GM12872 (cell line): ENCODE measurements at regions not wholly inside any gene's neighbourhood (a gene's known extent, or its start where the extent isn't known, plus 50 kb on each side); places are given as distances from the start of the nearest gene placed in this dataset.

Experiments
- CTCF ChIP-seq: IDR thresholded peaks from 3 replicates; pipeline ENCODE4 v1.5.1; 2011; ENCODE audit warnings: low read depth, mild to moderate bottlenecking, low read length, moderate library complexity; ENCODE audit not compliant: insufficient read depth

GRCh38 chr13:68257111-68257842 is 1027.1 kb upstream of the PCDH9 start:
- no peak for TF ChIP-seq CTCF

- no peak for TF ChIP-seq CTCF
These were observed 1024.0 kb upstream of the PCDH9 start for GRCh38 chr13:68254151-68254550.

GRCh38 chr13:68234274-68234673 is 1004.1 kb upstream of the PCDH9 start:
- 0 out of 3 replicates have a peak, but pooled peaks have one; percentile 12 for TF ChIP-seq CTCF

GRCh38 chr13:68232351-68233130 is 1002.4 kb upstream of the PCDH9 start:
- no peak for TF ChIP-seq CTCF

GRCh38 chr13:68214691-68215415 is 984.7 kb upstream of the PCDH9 start:
- TF ChIP-seq CTCF: no peak

- no peak for TF ChIP-seq CTCF
These were observed 969.1 kb upstream of the PCDH9 start for GRCh38 chr13:68199271-68199670.

GRCh38 chr13:68190818-68191217 is 960.7 kb upstream of the PCDH9 start:
- no peak for TF ChIP-seq CTCF
